HG03103 (cell line): ENCODE measurements at regions not wholly inside any gene's neighbourhood (a gene's known extent, or its start where the extent isn't known, plus 50 kb on each side); places are given as distances from the start of the nearest gene placed in this dataset.
"Not testable (repeated sequence)": the region's sequence is repeated elsewhere in the genome, so short reads cannot be mapped to it uniquely, and the experiment has no call there.

ENCODE experiments used
- ATAC-seq: cut with Tn5 transposase; IDR thresholded peaks from one replicate; pipeline ENCODE4 v1.9.1; 2021; ENCODE audit warnings: low read depth; ENCODE audit not compliant: unreplicated experiment

DNA sequence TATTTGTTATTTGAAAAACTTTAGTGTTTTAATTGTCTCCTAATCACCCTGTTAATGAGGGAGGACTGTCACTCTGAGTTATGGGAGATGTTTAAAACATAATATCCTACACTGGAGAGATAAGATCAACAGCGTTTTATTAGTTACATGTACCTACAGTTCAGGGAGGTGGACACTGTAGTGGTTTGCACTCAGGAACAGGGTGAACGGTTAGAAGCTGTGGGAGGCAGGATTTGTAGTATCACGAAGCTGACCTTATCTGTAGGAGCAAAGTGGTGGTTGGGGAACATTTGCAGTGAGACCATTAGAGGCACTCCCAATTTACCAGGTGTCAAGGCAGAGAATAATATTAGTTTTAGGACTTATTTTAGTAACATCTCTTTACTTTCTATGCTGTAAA, 193.3 kb upstream of the KCND2 start:
- ATAC-seq = no peak

DNA sequence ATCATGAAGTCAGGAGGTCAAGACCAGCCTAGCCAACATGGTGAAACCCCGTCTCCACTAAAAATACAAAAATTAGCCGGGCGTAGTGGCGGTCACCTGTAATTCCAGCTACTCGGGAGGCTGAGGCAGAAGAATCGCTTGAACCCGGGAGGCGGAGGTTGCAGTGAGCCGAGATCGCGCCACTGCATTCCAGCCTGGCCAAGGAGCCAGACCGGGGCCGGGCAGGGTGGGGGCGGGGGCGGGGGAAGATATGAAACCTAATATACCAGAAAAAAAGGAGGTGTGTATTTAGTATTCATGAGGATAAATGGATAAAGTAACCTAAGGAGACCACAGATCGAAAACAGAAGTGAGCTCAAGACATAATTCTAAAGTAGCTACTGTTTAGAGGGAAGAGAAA, 186.5 kb upstream of the KCND2 start:
- not testable (repeated sequence) for ATAC-seq

DNA sequence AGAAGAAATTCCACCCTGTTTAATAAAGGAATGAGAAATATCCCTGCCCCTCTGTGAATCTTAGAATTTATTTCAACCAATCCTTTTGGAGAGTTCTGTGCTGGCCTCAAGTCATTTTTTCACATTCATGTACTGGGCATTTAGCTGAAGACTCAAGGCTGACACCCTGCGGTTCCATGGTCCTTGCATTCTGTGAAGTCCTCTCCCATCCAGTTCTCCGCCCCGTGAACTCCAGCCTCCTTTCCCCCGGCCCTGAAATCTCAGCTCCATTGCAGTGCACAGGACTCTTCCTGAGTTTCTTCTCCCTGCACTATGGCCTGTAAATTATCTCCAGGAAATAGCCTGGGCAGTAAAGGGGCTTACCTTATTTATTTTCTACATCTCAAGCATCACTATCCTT, 183.0 kb upstream of the KCND2 start:
- ATAC-seq = no peak

DNA sequence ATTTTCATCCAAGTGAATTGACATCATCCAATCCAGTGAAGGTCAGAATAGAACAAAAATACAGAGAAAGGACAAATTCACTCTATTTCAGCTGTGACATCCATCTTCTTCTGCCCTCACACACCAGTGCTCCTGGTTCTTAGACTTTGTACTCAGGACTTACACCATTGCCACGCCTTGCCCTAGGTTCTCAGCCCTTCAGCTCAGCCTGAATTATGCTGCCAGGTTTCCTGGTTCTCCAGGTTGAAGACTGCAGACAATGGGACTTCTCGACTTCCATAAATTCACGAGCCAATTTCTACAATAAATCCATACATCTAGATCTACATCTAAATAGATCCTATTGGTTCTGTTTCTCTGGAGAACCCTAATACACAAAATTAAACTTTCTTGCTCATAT, 181.2 kb upstream of the KCND2 start:
- ATAC-seq = no peak

DNA sequence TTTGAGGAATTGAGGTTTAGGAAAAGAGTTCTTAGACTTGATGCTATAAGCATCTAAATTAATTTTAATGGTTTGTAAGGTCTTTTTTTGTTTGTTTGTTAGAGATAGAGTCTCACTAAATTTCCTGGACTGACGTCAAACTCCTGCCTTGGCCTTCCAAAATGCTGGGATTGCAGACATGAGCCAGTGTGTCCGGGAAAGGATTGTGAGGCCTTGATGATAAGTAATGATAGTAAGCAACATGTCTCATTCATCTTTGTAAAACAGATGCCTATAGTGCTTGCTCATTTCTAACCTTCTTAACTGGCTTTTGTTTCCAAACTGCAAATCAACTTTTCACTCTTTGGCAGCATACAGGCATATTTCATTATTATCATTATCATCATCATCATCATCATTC, 176.0 kb upstream of the KCND2 start:
- ATAC-seq = no peak

DNA sequence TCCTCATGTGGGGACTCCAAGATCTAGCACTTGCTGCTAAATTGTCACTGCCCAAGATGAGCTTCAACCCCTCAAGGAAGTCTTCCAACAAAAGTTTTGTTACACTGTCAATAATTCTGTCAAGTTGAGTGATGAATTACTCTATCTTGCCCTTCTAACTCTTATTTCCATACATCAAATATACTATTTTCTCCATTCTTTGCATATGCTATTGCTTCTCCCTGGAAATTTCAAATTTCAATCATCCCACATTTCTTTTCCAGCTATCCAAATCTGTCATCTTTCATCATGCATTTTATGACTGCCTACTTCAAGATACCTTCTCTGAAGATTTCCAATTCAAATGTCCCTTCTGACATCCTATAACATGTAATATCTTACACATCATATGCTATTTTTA, 175.2 kb upstream of the KCND2 start:
- no peak for ATAC-seq

DNA sequence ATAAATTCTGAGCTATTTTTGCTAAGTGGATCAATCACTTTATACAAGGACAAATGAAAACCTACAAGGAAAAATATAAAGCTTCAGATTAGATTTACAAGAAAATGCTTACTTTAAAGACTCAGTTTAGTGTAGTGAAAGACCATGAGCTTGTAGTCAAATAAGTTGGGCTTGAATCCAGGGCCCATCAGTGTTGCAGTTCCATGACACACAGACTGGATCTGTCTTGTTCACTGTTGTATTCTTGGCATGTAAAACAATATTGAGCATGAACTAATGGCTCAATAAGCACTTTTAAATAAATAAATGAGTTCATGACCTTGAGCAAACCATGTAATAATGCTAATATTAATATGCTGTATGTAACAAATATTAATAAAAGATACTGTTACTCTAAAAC, 164.6 kb upstream of the KCND2 start:
- no peak for ATAC-seq

DNA sequence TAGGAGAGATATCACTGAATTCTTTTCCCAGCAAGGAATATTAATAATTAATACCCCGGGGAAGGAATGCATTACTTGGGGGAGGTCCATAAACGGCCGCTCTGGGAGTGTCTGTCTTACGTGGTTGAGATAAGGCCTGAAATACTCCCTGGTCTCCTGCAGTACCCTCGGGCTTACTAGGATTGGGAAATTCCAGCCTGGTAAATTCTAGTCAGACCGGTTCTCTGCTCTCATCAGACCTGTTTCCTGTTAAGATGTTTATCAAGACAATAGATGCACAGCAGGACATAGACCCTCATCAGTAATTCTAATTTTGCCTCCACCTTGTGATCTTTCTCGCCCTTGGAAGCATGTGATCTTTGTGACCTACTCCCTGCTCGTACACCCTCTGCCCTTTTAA, 162.8 kb upstream of the KCND2 start:
- ATAC-seq = no peak

DNA sequence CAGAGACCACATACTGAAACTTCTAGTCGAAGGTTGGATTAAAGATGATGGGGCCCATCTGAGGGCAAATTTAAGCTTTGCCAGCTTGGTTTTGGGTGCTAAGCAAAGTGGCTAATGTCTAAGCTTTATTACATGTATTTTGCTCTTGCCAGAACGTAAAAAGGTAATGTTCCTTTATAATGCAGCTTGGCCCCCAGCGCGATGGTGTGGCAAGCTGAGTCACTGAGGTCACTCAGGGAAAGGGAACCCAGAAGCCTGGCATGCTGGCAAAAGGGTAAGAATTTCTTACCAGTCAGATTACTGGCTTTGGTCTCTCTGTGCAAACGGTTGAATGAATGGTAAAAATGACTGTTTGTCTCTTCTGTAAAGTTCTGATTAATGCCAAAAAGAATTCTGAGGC, 158.3 kb upstream of the KCND2 start:
- ATAC-seq = no peak

DNA sequence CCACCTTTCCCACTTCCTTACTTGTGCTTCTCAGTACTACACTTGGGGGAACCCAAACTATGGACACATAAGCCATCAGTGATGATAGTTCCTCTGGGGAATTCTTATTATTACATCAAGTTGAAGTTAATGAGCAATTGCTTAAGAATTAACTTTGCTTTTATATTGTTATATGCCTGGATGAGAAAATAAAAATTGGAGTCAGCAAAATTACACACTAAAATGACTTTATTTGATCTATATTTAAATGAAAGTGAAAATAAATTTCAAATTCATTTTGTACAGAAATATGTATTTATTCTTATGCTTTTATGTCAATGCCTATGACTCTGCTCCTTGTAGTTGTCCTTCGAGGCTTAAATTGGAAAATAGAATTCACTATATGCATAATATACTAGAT, 149.4 kb upstream of the KCND2 start:
- ATAC-seq = no peak

DNA sequence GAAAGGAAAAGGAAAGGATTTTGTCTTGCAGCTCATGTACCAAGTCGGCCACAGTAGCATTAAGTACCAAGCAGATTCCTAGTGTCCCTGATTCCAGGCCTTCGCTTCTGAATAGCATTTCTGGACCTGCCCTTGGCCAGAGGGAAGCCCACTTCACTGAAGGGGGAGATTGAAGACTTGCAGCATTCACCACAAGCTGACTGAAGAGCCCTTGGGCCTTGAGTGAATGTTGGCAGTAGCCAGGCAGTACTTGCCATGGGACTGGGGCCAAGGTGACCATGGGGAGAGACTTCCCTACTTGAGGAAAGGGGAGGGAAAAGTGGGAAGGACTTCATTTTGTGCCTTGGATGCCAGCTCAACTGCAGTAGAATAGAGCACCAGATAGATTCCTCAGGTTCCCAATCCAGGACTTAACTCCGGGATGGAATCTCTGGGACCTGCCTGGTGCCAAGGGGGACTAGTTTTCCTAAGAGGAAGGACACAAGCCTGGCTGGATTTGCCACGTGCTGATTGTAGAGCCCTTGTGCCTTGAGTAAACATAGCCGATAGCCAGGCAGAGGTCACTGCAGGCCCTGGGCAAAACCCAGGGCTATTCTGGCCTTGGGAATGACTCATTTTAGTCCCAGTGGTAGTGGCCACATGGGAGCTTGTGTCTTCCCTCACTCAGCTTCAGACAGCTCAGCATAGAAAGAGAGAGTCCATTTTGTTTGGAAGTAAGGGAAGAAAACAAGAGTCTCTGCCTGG, 141.7 kb upstream of the KCND2 start:
- ATAC-seq = no peak

DNA sequence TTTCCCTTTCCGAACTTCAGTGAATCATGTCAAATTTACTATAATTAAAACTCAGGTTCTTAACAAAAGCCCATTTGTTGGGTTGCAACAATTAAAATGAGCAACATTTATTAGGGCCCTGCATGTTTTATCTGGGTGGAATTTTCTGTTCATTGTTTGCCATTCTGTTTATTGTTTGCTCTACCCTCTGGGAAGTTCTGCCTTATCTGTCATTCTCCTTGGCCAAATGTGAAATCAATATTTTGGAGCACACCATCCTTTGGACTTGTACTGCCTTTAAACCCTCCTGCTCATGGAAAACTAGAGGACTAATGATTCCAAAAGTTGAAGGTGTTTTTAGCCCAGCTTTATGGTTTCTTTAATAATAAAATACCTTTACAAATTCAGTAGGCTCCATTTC, 134.5 kb upstream of the KCND2 start:
- ATAC-seq = no peak

DNA sequence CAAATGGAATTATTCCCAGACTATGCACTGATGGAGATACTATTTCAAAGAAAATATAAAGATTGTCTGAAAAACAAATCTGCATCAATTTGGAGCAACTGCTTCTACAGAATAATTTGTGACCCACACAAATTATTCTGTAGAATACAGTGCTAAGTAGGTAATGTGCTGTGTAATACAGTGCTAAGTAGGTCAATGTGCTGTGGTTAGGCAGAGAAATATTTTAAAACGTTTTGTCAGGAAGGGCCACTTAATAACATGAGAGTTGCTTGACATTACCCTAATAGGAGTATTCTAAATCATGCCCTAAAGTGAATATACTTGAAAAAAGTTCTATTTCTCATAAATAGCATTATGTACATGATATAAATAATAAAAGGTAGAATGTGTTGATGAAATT, 116.5 kb upstream of the KCND2 start:
- no peak for ATAC-seq

DNA sequence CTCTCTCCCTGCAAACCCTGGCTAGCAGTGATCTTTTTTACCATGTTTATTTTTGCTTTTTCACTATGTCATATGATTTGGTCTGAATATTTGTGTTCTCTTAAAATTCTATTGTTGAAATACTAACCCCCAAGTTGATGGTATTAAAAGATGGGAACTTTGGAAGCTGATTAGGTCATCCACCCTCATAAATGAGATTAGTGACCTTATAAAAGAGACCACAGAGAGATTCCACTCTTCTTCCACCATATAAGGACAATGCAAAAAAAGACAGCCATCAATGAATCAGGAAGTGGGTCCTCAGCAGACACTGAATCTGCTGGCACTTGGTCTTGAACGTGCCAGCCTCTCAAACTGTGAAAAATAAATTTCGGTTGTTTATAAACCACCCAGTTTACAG, 112.8 kb upstream of the KCND2 start:
- ATAC-seq = no peak

DNA sequence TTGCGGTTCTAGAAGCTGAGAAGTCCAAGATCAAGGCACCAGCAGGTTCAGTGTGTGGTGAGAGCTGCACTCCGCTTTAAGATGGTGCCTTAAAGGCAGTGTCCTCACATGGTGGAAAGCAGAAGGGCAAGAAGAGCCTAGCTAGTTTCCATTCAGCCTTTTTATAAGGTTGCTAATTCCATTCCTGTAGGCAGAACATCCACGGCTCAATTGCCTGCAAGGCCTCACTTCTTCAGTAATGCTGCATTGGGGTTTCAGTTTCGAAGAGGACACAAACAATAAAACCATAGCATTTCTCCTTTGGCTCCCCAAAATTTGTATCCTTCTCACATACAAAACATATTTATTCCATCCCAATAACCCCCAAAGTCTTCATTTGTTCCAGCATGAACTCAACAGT, 109.5 kb upstream of the KCND2 start:
- ATAC-seq = no peak

DNA sequence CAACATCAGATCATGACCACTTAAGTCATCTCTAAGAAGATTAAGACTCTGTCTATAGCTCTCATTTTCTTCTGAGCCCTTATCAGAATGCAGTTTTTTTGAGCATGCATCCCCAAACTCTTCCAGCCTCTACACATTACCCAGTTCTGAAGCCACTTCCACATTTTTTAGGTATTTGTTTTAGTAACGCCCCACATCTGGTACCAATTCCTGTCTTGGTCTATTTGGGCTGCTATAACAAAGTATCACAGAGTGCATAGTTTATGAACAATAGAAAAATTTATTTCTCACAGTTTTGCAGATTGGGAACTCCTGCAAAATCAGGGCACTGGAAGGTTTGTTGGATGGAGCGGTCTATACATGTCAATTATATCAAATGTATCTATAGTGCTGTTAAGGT, 107.7 kb upstream of the KCND2 start:
- no peak for ATAC-seq

DNA sequence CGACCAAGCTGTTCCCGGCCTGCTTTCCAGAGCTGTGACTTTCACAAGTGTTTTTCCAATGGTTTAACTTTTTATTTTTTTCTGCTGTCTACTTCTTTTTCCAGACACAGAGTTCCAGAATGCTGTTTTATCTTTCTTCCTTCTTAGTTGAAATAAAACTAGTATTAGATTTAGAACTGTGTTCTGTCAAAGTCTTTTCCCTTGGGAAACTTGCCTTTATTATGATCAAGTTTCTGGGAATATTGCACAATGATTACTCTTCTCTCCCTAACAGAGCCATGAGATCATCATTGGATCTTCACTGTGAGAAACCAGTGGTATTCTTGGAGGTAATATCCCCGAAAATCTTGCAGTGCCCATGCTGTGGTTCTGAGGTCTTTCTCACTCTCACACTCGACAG, 104.9 kb upstream of the KCND2 start:
- no peak for ATAC-seq

DNA sequence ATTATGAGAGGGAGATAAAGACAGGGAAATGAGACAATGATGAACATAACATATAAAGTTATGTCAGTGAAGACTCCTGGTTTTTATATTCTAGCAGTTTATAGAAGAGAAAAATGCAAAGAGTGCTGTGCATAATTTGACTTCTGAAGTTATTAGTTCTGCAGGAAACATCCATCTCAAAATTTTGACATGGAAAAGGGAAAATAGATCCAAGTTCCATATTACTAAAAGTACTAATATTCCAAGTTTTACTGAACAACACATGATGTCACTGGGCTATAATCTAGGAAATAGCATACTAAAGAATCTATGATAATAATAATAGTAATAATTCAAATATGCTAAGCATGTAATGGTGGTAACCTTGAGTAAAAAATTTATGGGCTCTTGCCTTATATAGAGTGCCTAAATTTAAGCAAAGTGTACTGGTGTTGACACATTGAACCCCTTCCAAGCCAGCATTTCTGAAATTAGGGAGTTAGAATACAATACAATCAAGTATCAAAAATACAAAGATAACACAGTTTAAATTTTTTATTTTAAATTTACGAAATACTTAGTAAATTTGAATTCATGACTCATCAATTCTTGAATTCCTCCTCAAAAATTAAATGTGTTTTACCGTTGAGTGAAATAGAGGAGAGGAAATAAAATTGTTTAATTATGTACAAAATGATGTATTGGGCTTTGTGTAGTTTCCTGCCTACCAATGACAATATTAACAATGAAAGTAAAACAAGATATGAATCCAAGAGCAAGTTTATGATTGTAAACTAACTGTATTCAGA, 102.8 kb upstream of the KCND2 start:
- no peak for ATAC-seq

DNA sequence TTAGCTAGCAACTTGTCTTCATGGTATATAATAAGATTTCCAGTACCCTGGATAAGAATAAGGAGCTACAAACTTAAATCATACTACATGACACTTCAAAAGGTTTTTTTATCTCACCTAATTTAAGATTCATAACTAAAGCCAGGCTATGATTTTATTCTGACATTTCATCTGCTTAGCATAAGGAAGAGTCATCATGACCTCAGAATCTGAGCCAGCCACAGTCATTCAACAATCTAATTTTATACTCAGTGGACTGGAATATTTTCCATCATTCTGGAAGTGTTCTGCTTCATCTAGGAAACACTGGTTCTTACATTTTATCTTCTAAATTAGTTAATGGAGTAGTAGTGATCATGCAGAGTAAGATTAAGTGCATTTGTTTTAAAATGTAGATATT, 102.1 kb upstream of the KCND2 start:
- ATAC-seq = no peak

DNA sequence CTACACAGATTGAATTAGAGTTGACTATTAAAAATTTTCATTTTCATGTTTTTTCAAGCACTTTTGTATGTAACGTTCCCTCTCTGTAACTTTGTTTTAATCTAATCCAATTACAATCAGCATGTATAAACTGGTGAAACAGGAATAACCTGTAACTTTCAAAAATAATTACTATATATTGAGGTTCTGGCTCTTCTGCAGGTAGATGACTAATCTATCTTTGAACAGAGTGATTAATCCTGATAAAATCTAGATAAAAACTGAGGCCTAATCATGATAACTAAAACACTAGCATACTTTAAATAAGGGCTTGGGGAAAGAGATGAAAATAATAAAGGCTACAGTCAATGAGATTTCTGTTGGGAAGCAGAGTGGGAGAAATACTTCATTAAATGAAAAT, 101.6 kb upstream of the KCND2 start:
- ATAC-seq = no peak

DNA sequence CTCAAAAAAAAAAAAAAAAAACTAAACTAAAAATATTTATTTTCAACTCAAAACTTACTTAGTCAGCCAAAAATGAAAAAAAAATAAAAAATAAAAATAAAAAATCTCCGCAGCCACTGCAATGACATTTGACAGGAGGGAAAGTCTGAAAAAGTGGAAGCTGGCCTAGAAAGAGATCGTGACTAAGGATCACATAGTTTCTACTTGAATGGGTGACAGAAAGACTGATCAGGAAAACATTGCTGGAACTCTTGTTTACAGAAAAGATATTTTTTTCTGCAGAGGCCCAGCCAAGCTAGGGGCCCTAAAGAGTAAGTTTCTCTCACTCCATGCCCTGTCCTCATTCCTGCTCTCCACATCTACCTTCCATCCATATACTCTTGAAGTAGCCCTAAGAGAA, 92.8 kb upstream of the KCND2 start:
- no peak for ATAC-seq

DNA sequence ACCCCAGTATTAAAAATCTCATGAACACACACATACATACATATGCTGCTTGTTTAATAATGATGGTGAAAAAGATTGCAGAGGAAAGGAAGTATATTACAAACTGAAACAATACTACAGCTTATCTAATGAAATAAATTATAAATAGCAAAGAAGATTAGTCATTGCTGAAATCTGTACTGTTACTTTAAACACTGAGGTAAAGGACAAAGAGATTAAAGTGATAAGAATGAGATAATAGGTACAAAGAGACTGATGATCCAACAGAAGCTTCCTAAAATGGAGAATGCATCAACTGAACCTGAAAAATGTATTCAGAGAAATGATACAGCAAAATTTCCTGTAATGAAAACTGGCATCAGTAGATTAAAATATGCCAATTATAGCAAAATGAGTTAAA, 91.5 kb upstream of the KCND2 start:
- no peak for ATAC-seq
